ENCODE measurements at regions not wholly inside any gene's neighbourhood (a gene's known extent, or its start where the extent isn't known, plus 50 kb on each side); places are given as distances from the start of the nearest gene placed in this dataset.

GRCh38 chr2:16160281-16161084 lies 220.1 kb downstream of the MYCN start:
- no peak for TF ChIP-seq POLR2A (IDR thresholded peaks at IDR 0.05)
- TF ChIP-seq, protein P1, sequence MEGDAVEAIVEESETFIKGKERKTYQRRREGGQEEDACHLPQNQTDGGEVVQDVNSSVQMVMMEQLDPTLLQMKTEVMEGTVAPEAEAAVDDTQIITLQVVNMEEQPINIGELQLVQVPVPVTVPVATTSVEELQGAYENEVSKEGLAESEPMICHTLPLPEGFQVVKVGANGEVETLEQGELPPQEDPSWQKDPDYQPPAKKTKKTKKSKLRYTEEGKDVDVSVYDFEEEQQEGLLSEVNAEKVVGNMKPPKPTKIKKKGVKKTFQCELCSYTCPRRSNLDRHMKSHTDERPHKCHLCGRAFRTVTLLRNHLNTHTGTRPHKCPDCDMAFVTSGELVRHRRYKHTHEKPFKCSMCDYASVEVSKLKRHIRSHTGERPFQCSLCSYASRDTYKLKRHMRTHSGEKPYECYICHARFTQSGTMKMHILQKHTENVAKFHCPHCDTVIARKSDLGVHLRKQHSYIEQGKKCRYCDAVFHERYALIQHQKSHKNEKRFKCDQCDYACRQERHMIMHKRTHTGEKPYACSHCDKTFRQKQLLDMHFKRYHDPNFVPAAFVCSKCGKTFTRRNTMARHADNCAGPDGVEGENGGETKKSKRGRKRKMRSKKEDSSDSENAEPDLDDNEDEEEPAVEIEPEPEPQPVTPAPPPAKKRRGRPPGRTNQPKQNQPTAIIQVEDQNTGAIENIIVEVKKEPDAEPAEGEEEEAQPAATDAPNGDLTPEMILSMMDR (IDR thresholded peaks at IDR 0.05), result no peak
